Erythroblast (primary cell): ENCODE measurements at regions not wholly inside any gene's neighbourhood (a gene's known extent, or its start where the extent isn't known, plus 50 kb on each side); places are given as distances from the start of the nearest gene placed in this dataset.

Experiments
- GATA1 ChIP-seq: IDR thresholded peaks from 2 replicates; pipeline ENCODE4 v1.6.1; 2011; ENCODE audit warnings: low read depth, mild to moderate bottlenecking, control low read depth, low read length, moderate library complexity
- POLR2A ChIP-seq: IDR thresholded peaks from 2 replicates; pipeline ENCODE4 v1.6.1; 2011; ENCODE audit warnings: mild to moderate bottlenecking, low read length

- no peak for TF ChIP-seq POLR2A
- TF ChIP-seq GATA1 = no peak
Measured at GRCh38 chr2:226066391-226066790, 666.9 kb downstream of the NYAP2 start.
